IMR-90 (cell line): ENCODE measurements at regions not wholly inside any gene's neighbourhood (a gene's known extent, or its start where the extent isn't known, plus 50 kb on each side); places are given as distances from the start of the nearest gene placed in this dataset.

ENCODE experiments used
- ATAC-seq: fragments of 200-7000 bp; cut with Tn5 transposase; 2 replicates; pipeline ENCODE4 v1.9.1; 2020; ENCODE audit warnings: low read depth, mild to moderate bottlenecking, moderate library complexity
- BruUV-seq: library from RNA; stranded (reverse); fragments of 400-500 nt; replicated peaks from 2 replicates; lab custom pipeline; 2021; lab: Mats Ljungman, UMichigan
- CTCF ChIA-PET: fragments of 300-600 bp; formaldehyde crosslinking; extraction: SDS; loops from one replicate; lab custom pipeline; 2021; ENCODE audit warnings: antibody characterized with exemption; lab: Yijun Ruan, JAX
- POLR2A ChIA-PET: fragments of 300-600 bp; sonication (Branson Sonifier 250); formaldehyde crosslinking; loops from one replicate; lab custom pipeline; 2022; ENCODE audit warnings: antibody characterized with exemption; ENCODE audit not compliant: unreplicated experiment; lab: Charles Lee
- DNase-seq: peaks from one replicate; pipeline ENCODE4 v3.0.0; 2013
- H2AFZ ChIP-seq: replicated peaks from 2 replicates; pipeline ENCODE3; 2013; ENCODE audit warnings: low read length, mild to moderate bottlenecking; ENCODE audit not compliant: poor library complexity
- H2AK5ac ChIP-seq: 2 replicates; pipeline ENCODE4 v1.6.1; 2013; ENCODE audit warnings: low read depth, low read length, inconsistent platforms
- H2AK9ac ChIP-seq: replicated peaks from 2 replicates; pipeline ENCODE3; 2013; ENCODE audit warnings: mild to moderate bottlenecking, low read depth, low read length, moderate library complexity; ENCODE audit not compliant: poor library complexity
- H2BK120ac ChIP-seq: 2 replicates; pipeline ENCODE4 v1.6.1; 2013; ENCODE audit warnings: low read depth, low read length, inconsistent platforms
- H2BK15ac ChIP-seq: 3 replicates; pipeline ENCODE4 v1.6.1; 2013; ENCODE audit warnings: low read depth, low read length, inconsistent platforms
- H2BK20ac ChIP-seq: 2 replicates; pipeline ENCODE4 v1.6.1; 2013; ENCODE audit warnings: low read depth, mild to moderate bottlenecking, inconsistent platforms, low read length, moderate library complexity
- H2BK5ac ChIP-seq: 2 replicates; pipeline ENCODE4 v1.6.1; 2013; ENCODE audit warnings: mild to moderate bottlenecking, low read depth, low read length, inconsistent platforms; ENCODE audit not compliant: poor library complexity, severe bottlenecking
- H3K14ac ChIP-seq: replicated peaks from 2 replicates; pipeline ENCODE4 v1.6.1; 2013; ENCODE audit warnings: low read depth, low read length, inconsistent platforms
- H3K18ac ChIP-seq: 2 replicates; pipeline ENCODE4 v1.6.1; 2013; ENCODE audit warnings: low read depth, low read length, control low read depth
- H3K23ac ChIP-seq: 2 replicates; pipeline ENCODE4 v1.6.1; 2013; ENCODE audit warnings: low read depth, low read length, inconsistent platforms
- H3K27ac ChIP-seq: 2 replicates; pipeline ENCODE4 v1.5.1; 2013; ENCODE audit warnings: mild to moderate bottlenecking, control low read depth, low read length; ENCODE audit not compliant: insufficient read depth
- H3K27me3 ChIP-seq: 2 replicates; pipeline ENCODE4 v1.6.1; 2013; ENCODE audit warnings: low read length; ENCODE audit not compliant: control insufficient read depth, insufficient read depth
- H3K36me3 ChIP-seq: 2 replicates; pipeline ENCODE4 v1.6.1; 2013; ENCODE audit warnings: low read length, mixed read lengths; ENCODE audit not compliant: control insufficient read depth, insufficient read depth
- H3K4ac ChIP-seq: 2 replicates; pipeline ENCODE4 v1.6.1; 2013; ENCODE audit warnings: low read depth, low read length, inconsistent platforms
- H3K4me1 ChIP-seq: 2 replicates; pipeline ENCODE4 v1.6.1; 2013; ENCODE audit warnings: low read length, mixed read lengths; ENCODE audit not compliant: control insufficient read depth, insufficient read depth
- H3K4me2 ChIP-seq: 2 replicates; pipeline ENCODE4 v1.6.1; 2013; ENCODE audit warnings: low read depth, mild to moderate bottlenecking, control low read depth, low read length, moderate library complexity
- H3K4me3 ChIP-seq: 2 replicates; pipeline ENCODE4 v1.5.1; 2013; ENCODE audit warnings: low read depth, mild to moderate bottlenecking, control low read depth, low read length, moderate library complexity; ENCODE audit not compliant: insufficient read depth
- H3K56ac ChIP-seq: 2 replicates; pipeline ENCODE4 v1.6.1; 2013; ENCODE audit warnings: low read length, inconsistent platforms; ENCODE audit not compliant: insufficient read depth; ENCODE audit errors: extremely low read depth
- H3K79me1 ChIP-seq, 2 experiments: 2 replicates each; pipeline ENCODE4 v1.6.1; 2013; ENCODE audit warnings: low read length in 2 of 2, inconsistent platforms in 1 of 2, low read depth in 1 of 2
- H3K9ac ChIP-seq: 2 replicates; pipeline ENCODE4 v1.6.1; 2013; ENCODE audit warnings: low read depth, low read length, control low read depth
- H3K9me1 ChIP-seq: 2 replicates; pipeline ENCODE4 v1.6.1; 2013; ENCODE audit warnings: low read length, inconsistent platforms; ENCODE audit not compliant: insufficient read depth
- H3K9me3 ChIP-seq: 2 replicates; pipeline ENCODE4 v1.6.1; 2013; ENCODE audit warnings: low read length; ENCODE audit not compliant: control insufficient read depth, insufficient read depth
- H4K20me1 ChIP-seq: 2 replicates; pipeline ENCODE4 v1.6.1; 2013; ENCODE audit warnings: low read length, inconsistent platforms; ENCODE audit not compliant: insufficient read depth
- H4K5ac ChIP-seq: 2 replicates; pipeline ENCODE4 v1.6.1; 2013; ENCODE audit warnings: mild to moderate bottlenecking, low read depth, low read length, control low read depth
- H4K8ac ChIP-seq, 2 experiments: 2 replicates each; pipeline ENCODE4 v1.6.1; 2013; ENCODE audit warnings: low read depth in 2 of 2, low read length in 2 of 2, control low read depth in 1 of 2, inconsistent platforms in 1 of 2
- H4K91ac ChIP-seq: 2 replicates; pipeline ENCODE4 v1.6.1; 2013; ENCODE audit warnings: low read depth, low read length, inconsistent platforms; ENCODE audit not compliant: insufficient read depth
- CTCF ChIP-seq: conservative IDR thresholded peaks from 2 replicates; pipeline ENCODE4 v1.5.1; 2012; ENCODE audit warnings: mild to moderate bottlenecking, low read depth, low read length, improper control_type of control experiment
- MAFK ChIP-seq: IDR thresholded peaks from 2 replicates; pipeline ENCODE4 v1.6.1; 2012; ENCODE audit warnings: low read depth, low read length, improper control_type of control experiment
- RAD21 ChIP-seq: IDR thresholded peaks from 2 replicates; pipeline ENCODE4 v1.6.1; 2012; ENCODE audit warnings: low read length, improper control_type of control experiment
- SMC3 ChIP-seq: fragments of 150-350 bp; IDR thresholded peaks from 2 replicates; pipeline ENCODE4 v1.6.1; 2016; ENCODE audit warnings: low read depth, mild to moderate bottlenecking, antibody characterized with exemption, low read length, moderate library complexity
- WGBS, 2 experiments: methylation state at CpG; one replicate each; pipeline versions ENCODE4 v1.1.5 to v1.1.7; 2013; ENCODE audit warnings: missing lambda C conversion rate in 2 of 2; ENCODE audit not compliant: insufficient read length in 1 of 2; ENCODE audit errors: extremely low coverage in 2 of 2; 5-methylcytosine and 5-hydroxymethylcytosine counted together
- dilution Hi-C: fragments of 300-500 bp; cut with HindIII; formaldehyde crosslinking; loops from one replicate; pipeline ENCODE4 v1.14.3; 2018; ENCODE audit warnings: low sequenced_read_pairs; ENCODE audit not compliant: unreplicated experiment
- in situ Hi-C: fragments of 300-500 bp; cut with MboI; formaldehyde crosslinking; loops from 3 replicates; pipeline ENCODE4 v1.14.3; 2019; ENCODE audit warnings: low sequenced_read_pairs, inconsistent platforms, mixed read lengths
- intact Hi-C: fragments of 100-400 bp; cut with micrococcal nuclease; formaldehyde crosslinking; loops from 2 replicates; pipeline ENCODE4 v1.10.0; 2022

- no peak overlapping the region for H2AK5ac ChIP-seq
- no peak overlapping the region for H3K9ac ChIP-seq
- no peak for DNase-seq
- no peak for TF ChIP-seq MAFK
- TF ChIP-seq CTCF, result peak; percentile 23; the same call in 1 of the 2 replicates
- peak; percentile 34; the same call in 1 of the 2 replicates for TF ChIP-seq RAD21
- TF ChIP-seq SMC3, result peak; percentile 16; the same call in 1 of the 2 replicates
- no peak overlapping the region for H3K27ac ChIP-seq
- no peak overlapping the region for H3K23ac ChIP-seq
- in situ Hi-C loops, result no loop called here
- H3K56ac ChIP-seq, result no peak overlapping the region
- H4K8ac ChIP-seq, result no peak overlapping the region
- dilution Hi-C loops, result no loop called here
- no peaks in the 10 kb centered on the region for H3K9me1 ChIP-seq
- H4K91ac ChIP-seq, result no peak overlapping the region
- H4K5ac ChIP-seq, result no peak overlapping the region
- no peak overlapping the region for H3K14ac ChIP-seq
- no peak overlapping the region for H2BK5ac ChIP-seq
- CTCF ChIA-PET, result interaction anchor here (0.8 kb wide), 1 partner anchor 21 kb away, joined by 3 read pairs; no protein-coding TSS in a partner anchor
- 0% methylated on average over 1 of the region's 3 CpGs; no CpG with 5 or more reads in 1 of the 2 experiments for WGBS, 2 experiments
- H2BK20ac ChIP-seq, result no peak overlapping the region
- no peak overlapping the region for H2BK120ac ChIP-seq
- ATAC-seq, result no peak
- no peaks in the 10 kb centered on the region for H3K79me1 ChIP-seq
- no peak overlapping the region for H3K4ac ChIP-seq
- BruUV-seq, result no TSS peak
- H3K18ac ChIP-seq, result no peak overlapping the region
- H3K36me3 ChIP-seq, result no peaks in the 10 kb centered on the region
- no peaks in the 10 kb centered on the region for H3K9me3 ChIP-seq
- no peaks in the 10 kb centered on the region for H4K20me1 ChIP-seq
- no peaks in the 10 kb centered on the region for H3K4me1 ChIP-seq
- no peak overlapping the region for H2AK9ac ChIP-seq
- H2AFZ ChIP-seq, result no peak overlapping the region
- intact Hi-C loops, result no loop called here
- no peak overlapping the region for H3K4me2 ChIP-seq
- H3K4me3 ChIP-seq, result no peak overlapping the region
- peaks cover 12% of the 10 kb centered on the region; the same call in 1 of the 2 replicates for H3K27me3 ChIP-seq
- POLR2A ChIA-PET, result no interaction called here
- H2BK15ac ChIP-seq, result no peak overlapping the region
These were observed 289.6 kb downstream of the SEC61B start for GRCh38 chr9:99511723-99512122.
